Epidermal melanocyte (primary cell): ENCODE measurements at regions not wholly inside any gene's neighbourhood (a gene's known extent, or its start where the extent isn't known, plus 50 kb on each side); places are given as distances from the start of the nearest gene placed in this dataset.

Source experiments
- DNase-seq: peaks from one replicate; pipeline ENCODE4 v3.0.0; 2011; ENCODE audit warnings: low spot score; ENCODE audit not compliant: insufficient read length

- no peak for DNase-seq
Observed at GRCh38 chr5:17890501-17890900, 256.2 kb downstream of the TAF11L14 start.

- no peak for DNase-seq
Observed at GRCh38 chr5:17891881-17892280, 257.6 kb downstream of the TAF11L14 start.

- no peak for DNase-seq
Observed at GRCh38 chr5:17893026-17893635, 258.9 kb downstream of the TAF11L14 start.

GRCh38 chr5:17895288-17896033, 261.2 kb downstream of the TAF11L14 start:
- DNase-seq: no peak

- DNase-seq: no peak
Observed at GRCh38 chr5:17896605-17897004, 262.3 kb downstream of the TAF11L14 start.

DNA sequence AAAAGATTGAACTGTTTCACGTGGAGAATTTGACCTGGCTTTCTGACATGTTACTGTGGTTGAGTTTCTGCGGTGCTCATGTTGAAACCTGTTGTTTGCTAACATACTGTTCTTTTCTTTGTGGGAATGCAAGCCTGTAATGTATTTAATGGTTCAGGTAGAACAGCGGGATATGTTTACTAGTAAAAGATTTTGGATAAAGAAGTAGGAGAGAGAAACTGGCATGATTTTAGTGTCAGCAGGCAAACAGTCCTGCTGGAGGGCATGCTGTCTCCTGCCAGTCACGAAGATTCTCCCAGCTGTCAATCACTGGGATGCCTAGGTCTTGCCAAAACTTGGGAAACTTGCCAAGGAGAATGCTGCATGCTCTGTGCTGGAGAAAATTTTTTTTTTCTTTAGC, 263.5 kb downstream of the TAF11L14 start:
- DNase-seq: no peak

- DNase-seq: no peak
Observed at GRCh38 chr5:17898766-17899165, 264.5 kb downstream of the TAF11L14 start.

GRCh38 chr5:17907094-17907493, 272.8 kb downstream of the TAF11L14 start:
- DNase-seq: no peak

GRCh38 chr5:17910318-17910717, 276.1 kb downstream of the TAF11L14 start:
- DNase-seq: no peak

DNA sequence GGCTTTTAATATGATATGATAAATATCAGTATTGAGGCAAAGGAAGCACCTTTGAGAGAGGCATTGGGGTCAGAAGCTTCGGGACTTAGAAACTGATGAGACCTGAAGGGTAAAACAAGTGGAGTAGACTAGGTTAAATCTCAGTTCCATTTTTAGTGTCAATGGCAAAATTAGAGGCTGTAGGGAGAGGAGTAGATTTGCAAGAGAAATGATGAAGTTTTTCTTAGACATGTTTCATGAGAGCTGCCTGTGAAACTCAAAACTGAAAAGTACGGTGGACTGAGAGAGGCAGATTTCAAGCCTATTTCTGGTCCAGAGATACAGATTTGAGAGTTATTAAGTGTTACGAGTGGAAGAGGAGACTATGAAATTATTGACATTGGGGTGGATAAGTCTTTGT, 278.5 kb downstream of the TAF11L14 start:
- no peak for DNase-seq

- DNase-seq: no peak
Observed at GRCh38 chr5:17916446-17916845, 282.2 kb downstream of the TAF11L14 start.

GRCh38 chr5:17917465-17917864, 283.2 kb downstream of the TAF11L14 start:
- DNase-seq: no peak

- DNase-seq: no peak
Observed at GRCh38 chr5:17918373-17919104, 284.3 kb downstream of the TAF11L14 start.

- no peak for DNase-seq
Observed at GRCh38 chr5:17925276-17925675, 291.0 kb downstream of the TAF11L14 start.

- DNase-seq: no peak
Observed at GRCh38 chr5:17928581-17928981, 294.3 kb downstream of the TAF11L14 start.

- DNase-seq: no peak
Observed at GRCh38 chr5:17929171-17929570, 294.9 kb downstream of the TAF11L14 start.

- DNase-seq: no peak
Observed at GRCh38 chr5:17930346-17930745, 296.1 kb downstream of the TAF11L14 start.

DNA sequence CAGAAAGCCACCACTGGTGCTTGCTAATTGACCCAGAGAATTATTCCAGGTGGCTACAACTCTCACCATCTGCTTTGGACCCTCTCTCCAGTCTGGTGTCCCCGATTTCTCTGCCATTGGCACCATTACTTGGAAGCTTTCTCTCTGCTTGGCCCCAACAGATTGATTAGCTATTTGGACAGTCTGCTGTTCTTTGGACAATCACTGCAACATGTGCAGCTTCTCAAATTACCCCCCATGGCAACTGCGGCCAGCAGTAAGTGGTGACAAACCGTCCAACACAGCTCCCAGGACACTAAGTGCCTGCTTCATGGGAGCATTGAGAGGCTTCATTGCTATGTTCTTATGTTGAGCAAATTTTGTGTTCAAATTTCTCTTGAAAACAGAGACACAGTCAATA, 309.8 kb downstream of the TAF11L14 start:
- DNase-seq: no peak

DNA sequence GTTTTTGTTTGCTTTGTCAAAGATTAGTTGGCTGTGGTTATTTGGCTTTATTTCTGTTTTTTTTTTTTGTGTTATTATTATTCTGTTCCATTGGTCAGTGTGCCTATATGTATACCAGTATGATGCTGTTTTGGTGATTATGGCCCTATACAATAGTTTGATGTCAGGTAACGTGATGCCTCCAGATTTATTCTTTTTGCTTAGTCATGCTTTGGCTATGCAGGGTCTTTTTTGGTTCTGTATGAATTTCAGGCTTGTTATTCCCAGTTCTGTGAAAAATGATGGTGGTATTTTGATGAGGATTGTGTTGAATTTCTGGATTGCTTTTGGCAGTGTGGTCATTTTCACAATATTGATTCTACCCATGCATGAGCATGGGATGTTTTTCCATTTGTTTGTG, 312.8 kb downstream of the TAF11L14 start:
- DNase-seq: no peak

DNA sequence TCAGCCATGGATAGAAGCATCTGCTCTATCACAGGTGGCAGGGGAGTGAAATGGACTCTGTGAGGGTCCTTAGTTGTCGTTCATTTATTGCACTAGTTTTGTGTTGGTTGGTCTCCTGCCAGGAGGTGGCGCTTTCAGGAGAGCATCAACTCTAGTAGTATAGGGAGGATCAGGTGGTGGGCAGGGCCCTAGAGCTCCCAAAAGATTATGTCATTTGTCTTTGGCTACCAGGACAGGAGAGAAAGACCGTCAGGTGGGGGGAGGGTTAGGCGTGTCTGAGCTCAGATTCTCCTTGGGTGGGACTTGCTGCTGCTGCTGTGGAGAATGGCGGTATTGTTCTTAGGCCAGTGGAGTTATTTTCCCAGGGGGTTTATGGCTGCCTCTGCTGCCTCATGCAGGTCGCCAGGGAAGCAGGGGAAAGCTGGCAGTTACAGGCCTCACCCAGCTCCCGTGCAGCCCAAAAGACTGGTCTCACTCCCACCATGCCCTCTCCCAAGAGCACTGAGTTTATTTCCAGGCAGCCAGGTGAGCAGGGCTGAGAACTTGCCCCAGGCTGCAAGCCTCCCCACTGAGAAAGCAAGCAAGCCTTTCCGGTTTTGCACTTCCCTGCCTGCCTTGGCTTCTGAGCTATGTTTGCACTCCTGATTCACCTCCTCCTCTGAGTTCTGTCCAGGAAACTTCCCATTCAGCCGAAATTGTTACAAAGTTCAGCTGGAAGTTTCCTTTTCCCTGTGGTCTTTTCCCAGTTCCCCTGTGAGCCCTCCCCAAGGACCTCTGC, 317.3 kb downstream of the TAF11L14 start:
- no peak for DNase-seq

DNA sequence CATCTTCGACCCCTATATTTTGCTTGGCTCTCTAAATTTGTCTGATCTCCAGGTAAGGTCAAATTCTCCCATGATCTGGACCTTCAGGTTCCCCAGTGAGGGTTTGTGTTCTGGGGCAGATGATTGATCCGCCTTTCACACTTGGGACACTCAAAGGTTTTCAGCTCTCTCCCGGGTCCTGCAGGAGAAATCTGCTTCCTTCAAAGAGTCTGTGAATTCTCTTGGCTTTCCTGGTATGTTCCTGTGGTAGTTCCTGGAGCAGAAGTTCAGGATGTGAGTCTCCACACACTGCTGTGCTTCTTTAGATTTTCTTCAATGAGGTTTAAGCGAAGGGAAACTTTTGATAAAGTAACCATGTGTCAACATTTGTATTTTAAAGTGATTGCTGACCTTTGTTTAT, 318.0 kb downstream of the TAF11L14 start:
- no peak for DNase-seq

- DNase-seq: no peak
Observed at GRCh38 chr5:17964067-17964466, 329.8 kb downstream of the TAF11L14 start.
